IPS-NIHi7 (cell line): ENCODE measurements at regions not wholly inside any gene's neighbourhood (a gene's known extent, or its start where the extent isn't known, plus 50 kb on each side); places are given as distances from the start of the nearest gene placed in this dataset.
"Not testable (repeated sequence)": the region's sequence is repeated elsewhere in the genome, so short reads cannot be mapped to it uniquely, and the experiment has no call there.

Source experiments
- DNase-seq: peaks from one replicate; pipeline ENCODE4 v3.0.0; 2012; ENCODE audit warnings: mixed read lengths; ENCODE audit errors: extremely low spot score

GRCh38 chr12:83473408-83474095, 786.8 kb downstream of the TMTC2 start:
- DNase-seq, result no peak

- DNase-seq, result no peak
These were observed 786.1 kb downstream of the TMTC2 start for GRCh38 chr12:83472772-83473171.

- no peak for DNase-seq
These were observed 785.6 kb downstream of the TMTC2 start for GRCh38 chr12:83472350-83472749.

GRCh38 chr12:83471341-83471740, 784.6 kb downstream of the TMTC2 start:
- DNase-seq, result no peak

- DNase-seq, result no peak
These were observed 784.0 kb downstream of the TMTC2 start for GRCh38 chr12:83470749-83471148.

- no peak for DNase-seq
These were observed 782.5 kb downstream of the TMTC2 start for GRCh38 chr12:83468988-83469908.

- DNase-seq, result no peak
These were observed 778.9 kb downstream of the TMTC2 start for GRCh38 chr12:83465632-83466031.

GRCh38 chr12:83462419-83462818, 775.7 kb downstream of the TMTC2 start:
- peak; percentile 19 for DNase-seq

GRCh38 chr12:83461336-83461935, 774.7 kb downstream of the TMTC2 start:
- DNase-seq, result no peak

- DNase-seq, result peak; percentile 14
These were observed 764.5 kb downstream of the TMTC2 start for GRCh38 chr12:83451189-83451588.

GRCh38 chr12:83434600-83434999, 747.9 kb downstream of the TMTC2 start:
- DNase-seq, result no peak

- DNase-seq, result peak; percentile 16
These were observed 745.5 kb downstream of the TMTC2 start for GRCh38 chr12:83432176-83432719.

GRCh38 chr12:83427586-83428136, 741.0 kb downstream of the TMTC2 start:
- not testable (repeated sequence) for DNase-seq

- no peak for DNase-seq
These were observed 728.3 kb downstream of the TMTC2 start for GRCh38 chr12:83414981-83415380.

GRCh38 chr12:83408851-83409250, 722.1 kb downstream of the TMTC2 start:
- no peak for DNase-seq

GRCh38 chr12:83408146-83408545, 721.4 kb downstream of the TMTC2 start:
- no peak for DNase-seq

GRCh38 chr12:83404521-83404920, 717.8 kb downstream of the TMTC2 start:
- DNase-seq, result no peak

- DNase-seq, result no peak
These were observed 703.5 kb downstream of the TMTC2 start for GRCh38 chr12:83390186-83390585.

- DNase-seq, result peak; percentile 67
These were observed 702.7 kb downstream of the TMTC2 start for GRCh38 chr12:83389237-83389996.

- DNase-seq, result no peak
These were observed 701.8 kb downstream of the TMTC2 start for GRCh38 chr12:83388551-83388950.
